Skeletal muscle cell (primary cell): ENCODE measurements at regions not wholly inside any gene's neighbourhood (a gene's known extent, or its start where the extent isn't known, plus 50 kb on each side); places are given as distances from the start of the nearest gene placed in this dataset.
"Not testable (repeated sequence)": the region's sequence is repeated elsewhere in the genome, so short reads cannot be mapped to it uniquely, and the experiment has no call there.

ENCODE experiments used
- DNase-seq: peaks from one replicate; pipeline ENCODE4 v3.0.0-alpha.2; 2010; ENCODE audit warnings: low read depth
- H3K4me3 ChIP-seq: 2 replicates; pipeline ENCODE4 v1.5.1; 2011; ENCODE audit warnings: low read depth, mild to moderate bottlenecking, control low read depth, low read length, moderate library complexity

DNA sequence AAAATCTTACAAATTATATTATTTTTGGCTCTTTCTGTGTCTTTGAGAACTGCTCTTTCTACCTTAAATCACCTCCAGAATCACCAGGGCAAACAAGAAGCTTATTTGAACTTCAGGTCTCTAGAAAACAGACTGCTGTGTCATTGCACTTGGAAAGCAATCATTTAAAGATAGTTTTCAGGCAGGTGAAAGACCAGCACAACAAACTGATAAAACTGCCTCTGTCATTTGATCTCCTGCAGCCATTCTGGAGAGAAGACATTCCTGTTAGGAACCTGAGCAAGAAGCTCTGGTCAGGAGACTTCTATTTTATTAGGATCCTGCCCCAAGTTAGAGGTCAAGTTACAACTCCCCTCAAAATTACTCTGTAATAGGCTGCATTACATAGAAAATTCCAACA, 50.7 kb upstream of the AP4E1 start:
- H3K4me3 ChIP-seq = no peak overlapping the region
- DNase-seq = no peak

DNA sequence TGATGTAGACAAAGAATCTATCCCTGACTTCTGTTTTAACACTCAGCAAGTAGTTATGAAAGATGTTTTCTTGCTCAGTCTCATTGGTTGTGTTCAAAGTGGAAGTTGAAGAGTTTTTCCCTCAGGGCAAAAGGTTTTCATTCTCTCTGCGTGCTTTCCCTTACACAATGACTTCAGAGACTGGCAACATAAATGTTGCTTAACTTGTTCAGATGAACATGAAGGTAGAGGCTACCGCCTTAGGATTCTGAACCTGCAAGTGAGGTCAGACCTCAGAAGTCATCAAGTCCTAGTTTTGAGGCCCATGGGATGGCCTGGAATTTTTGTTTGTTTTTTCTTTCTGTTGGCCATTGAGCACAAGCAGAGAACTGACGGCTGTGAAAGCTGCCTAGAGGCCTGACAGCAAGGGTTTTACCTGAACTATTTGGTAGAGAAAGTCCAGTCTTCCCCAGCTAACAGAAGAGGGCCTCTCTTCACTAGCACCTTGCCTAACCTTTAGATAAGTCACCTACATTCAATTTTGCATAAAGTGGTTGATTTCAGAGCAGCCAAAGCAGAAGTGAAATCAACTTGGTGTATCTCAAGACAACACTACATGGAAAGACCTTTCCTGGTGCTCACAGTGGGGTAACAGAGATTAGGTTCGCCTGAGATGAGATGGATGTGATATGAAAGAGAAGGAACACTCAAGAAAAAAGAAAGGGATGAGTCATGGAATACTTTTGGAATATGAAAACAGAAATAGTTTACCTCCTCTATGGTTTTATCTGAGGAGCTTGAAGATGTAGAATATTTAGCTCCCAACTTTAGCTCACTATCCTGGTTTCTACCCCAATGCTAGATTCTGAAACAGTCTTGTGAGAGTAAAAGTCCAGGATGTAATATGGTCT, 53.6 kb upstream of the AP4E1 start:
- peak; percentile 10 for DNase-seq
- H3K4me3 ChIP-seq = no peak overlapping the region

- no peak overlapping the region for H3K4me3 ChIP-seq
- no peak for DNase-seq
These were observed 58.5 kb upstream of the AP4E1 start for GRCh38 chr15:50850003-50850402.

DNA sequence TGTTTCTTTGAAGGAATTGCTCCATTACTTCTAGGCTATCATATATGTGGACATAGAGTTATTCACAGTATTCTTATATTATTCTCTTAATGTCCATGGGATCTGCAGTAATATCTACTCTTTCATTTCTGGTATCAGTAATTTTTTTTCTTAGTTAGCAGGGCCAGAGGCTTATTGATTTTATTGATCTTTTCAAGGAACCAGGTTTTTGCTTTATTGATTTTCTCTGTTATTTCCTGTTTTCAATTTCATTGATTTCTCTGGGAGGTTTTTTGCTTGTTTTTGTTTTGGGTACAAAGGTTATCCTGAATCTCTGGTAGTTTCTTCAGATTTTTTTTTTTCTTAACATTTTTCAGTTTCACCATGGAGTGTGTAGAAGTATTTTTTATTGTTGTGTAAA, 60.1 kb upstream of the AP4E1 start:
- no peak for DNase-seq

GRCh38 chr15:50845181-50845580, 63.3 kb upstream of the AP4E1 start:
- not testable (repeated sequence) for H3K4me3 ChIP-seq, DNase-seq

More for the DNA sequence above, 60.1 kb upstream of the AP4E1 start:
- no peak overlapping the region for H3K4me3 ChIP-seq

DNA sequence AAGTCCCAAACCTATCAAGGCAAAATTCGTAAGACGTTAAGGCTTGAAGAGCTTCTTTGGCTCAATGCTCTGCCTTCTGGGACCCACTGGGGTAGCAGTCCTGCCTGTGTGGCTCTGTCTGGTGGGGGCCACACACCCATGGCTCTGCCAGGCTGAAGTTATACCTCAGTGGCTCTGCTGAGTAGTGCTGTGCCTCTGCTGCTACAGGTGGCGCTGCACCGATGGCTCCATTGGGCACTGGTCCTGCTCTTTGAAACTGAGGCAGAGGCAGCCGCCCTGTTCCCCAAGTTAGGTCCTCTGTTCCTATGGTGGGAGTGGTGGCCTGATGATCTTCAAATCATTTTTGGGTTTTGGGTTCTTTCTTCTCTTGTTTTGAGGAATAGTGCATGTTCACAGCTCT, 68.0 kb upstream of the AP4E1 start:
- no peak overlapping the region for H3K4me3 ChIP-seq
- no peak for DNase-seq

DNA sequence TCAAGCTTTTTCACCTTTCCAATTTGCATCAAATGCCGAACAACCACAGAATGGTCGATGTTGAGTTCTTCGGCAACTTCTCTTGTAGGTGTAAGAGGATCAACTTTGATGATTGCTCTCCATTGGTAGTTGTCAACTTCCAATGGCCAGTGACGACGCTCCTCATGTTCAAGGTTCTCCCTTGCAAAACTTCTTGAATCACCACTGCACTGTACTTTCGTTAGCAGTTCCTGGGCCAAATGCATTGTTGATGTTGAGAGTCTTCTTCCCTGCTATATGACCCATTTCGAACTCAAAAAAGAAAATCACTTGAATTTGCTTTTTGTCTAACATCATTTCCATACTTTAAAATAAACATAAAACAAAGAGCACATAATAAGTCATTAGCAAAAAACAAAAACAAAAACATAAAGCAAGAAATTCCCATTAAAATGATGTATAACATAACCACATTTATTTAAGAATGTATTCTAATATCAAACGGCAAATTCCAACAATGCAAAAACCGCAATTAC, 71.2 kb upstream of the AP4E1 start:
- no peak for DNase-seq
- no peak overlapping the region for H3K4me3 ChIP-seq

DNA sequence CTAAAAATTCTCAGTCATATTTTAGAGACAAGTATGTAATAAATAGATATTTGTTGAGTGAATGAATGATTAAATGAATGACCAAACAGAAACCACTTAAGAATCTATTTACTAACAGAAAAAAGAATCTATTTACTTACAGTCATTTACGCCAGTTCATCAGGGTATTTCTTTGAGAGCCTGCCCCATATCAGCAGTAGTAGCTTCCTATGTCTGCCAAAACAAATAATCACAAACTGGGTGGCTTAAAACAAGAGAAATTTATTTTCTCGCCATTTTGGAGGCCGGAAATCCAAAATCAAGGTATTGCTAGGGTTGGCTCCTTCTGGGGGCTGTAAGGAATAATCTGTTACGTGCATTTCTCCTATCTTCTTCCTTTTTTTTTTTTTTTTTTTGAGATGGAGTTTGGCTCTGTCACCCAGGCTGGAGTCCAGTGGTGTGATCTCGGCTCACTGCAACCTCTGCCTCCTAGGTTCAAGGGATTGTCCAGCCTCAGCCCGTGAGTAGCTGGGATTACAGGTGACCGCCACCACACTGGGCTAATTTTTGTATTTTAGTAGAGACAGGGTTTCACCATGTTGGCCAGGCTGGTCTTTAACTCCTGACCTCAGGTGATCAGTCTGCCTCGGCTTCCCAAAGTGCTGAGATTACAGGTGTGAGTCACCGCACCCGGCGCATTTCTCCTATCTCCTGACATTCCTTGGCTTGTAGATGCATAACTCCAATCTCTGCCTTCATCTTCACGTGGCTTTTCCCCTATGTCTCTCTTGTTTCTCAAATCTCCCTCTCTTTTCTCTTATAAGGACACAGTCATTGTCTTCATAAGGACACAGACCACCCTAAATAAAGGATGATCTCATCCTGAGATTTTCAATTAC, 65.2 kb upstream of the SPPL2A start:
- H3K4me3 ChIP-seq = no peak overlapping the region
- DNase-seq = no peak

DNA sequence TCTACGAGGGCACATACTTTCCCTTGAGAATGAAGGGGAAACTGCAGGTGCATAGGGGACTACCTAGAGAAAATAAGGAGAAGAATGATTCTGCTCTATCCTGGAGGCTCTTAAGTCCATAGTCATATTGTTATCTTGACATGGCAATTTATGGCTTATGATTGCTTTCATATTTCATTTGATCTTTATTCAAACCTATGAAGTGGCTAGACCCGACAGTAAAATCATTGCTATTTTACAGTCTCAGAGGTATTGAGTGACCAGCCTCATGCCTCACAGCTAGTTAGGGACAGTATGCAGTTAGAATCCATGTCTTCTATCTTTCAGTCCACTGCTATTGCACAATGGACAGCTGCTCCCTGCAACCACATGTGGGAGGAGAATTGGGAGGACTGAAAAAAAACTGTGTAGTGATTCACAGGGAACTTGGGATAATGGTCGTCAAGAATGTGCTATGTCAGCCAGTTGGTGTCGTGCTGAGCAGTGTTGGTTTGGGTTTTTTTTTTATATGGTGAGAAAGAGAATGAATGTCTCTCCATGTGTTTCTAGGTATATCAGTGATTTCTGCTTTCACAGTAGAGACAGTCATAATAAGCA, 63.2 kb upstream of the SPPL2A start:
- DNase-seq = peak; percentile 84
- no peak overlapping the region for H3K4me3 ChIP-seq

DNA sequence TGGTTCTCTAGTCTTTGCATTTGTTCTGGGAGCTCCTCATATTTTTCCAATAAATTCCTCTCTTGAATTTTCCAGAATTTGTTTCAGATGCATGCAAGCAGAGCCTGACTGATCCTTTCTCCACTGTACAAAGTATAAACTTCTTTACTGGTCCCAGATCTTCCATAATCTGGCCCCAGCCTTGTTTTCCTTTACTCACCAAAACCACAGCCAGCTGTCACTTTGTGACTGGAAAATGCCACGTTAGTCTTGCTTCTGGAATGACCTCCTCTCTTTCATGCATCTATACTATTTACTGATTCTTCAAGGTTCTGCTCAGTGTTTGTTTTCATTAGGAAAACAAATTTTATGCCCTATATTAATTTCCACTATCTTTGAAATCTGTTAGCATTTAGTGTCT, 60.4 kb upstream of the SPPL2A start:
- no peak overlapping the region for H3K4me3 ChIP-seq
- no peak for DNase-seq

- no peak for DNase-seq
- no peak overlapping the region for H3K4me3 ChIP-seq
These were observed 59.0 kb upstream of the SPPL2A start for GRCh38 chr15:50824514-50824913.

DNA sequence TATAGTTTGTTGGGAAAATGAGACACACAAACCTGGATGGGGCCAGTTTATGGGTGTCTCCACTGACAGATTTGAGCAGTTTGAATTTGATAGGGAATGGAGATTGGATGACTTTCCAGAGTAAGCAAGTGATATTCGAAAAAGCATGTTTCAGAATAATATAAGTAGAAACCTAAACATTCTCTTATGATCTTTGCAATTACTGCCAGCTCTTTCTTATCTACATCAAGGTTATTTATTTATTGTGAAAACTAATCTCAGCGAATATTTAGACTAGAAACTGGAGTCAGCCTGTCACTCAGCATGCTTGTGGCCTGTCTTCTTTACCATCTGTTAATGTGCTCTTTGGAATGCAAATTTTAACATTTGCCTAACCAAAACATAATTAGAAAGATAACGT, 57.8 kb upstream of the SPPL2A start:
- no peak overlapping the region for H3K4me3 ChIP-seq
- DNase-seq = no peak

GRCh38 chr15:50821476-50821875, 56.0 kb upstream of the SPPL2A start:
- H3K4me3 ChIP-seq = no peak overlapping the region
- no peak for DNase-seq

GRCh38 chr15:50820808-50821382, 55.4 kb upstream of the SPPL2A start:
- H3K4me3 ChIP-seq = no peak overlapping the region
- DNase-seq = no peak

DNA sequence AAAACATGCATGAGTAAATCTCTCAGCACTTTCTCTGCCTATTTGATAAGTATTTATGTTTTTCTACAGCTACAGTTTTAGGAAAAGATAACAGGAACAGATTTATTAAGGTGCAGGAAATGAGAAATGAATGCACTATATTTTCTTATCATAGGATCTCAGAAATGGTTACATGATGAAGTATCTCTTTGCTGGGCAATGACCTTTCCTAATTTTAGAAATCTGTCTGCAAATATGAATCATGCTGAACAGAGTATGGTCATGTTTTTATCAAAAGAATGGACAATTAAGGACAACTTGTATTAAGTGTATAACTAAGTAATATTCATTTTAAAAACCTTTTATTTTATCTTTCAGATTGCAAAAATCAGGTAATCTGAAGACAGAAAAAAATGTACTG, 53.8 kb upstream of the SPPL2A start:
- no peak overlapping the region for H3K4me3 ChIP-seq
- no peak for DNase-seq

GRCh38 chr15:50815958-50816590, 50.6 kb upstream of the SPPL2A start:
- DNase-seq = no peak
- no peak overlapping the region for H3K4me3 ChIP-seq
